H9 (cell line): ENCODE measurements at regions not wholly inside any gene's neighbourhood (a gene's known extent, or its start where the extent isn't known, plus 50 kb on each side); places are given as distances from the start of the nearest gene placed in this dataset.

Experiments used
- DNase-seq: peaks from one replicate; pipeline ENCODE4 v3.0.0-alpha.2; 2017
- H2AFZ ChIP-seq: one replicate; pipeline ENCODE4 v1.6.1; 2013; ENCODE audit warnings: mild to moderate bottlenecking, low read length, control low read depth, moderate library complexity
- H2AK5ac ChIP-seq: 2 replicates; pipeline ENCODE4 v1.6.1; 2013; ENCODE audit warnings: low read length, control low read depth, mixed read lengths; ENCODE audit not compliant: insufficient read length
- H2BK120ac ChIP-seq: one replicate; pipeline ENCODE4 v1.6.1; 2013; ENCODE audit warnings: low read depth, mild to moderate bottlenecking, low read length, control low read depth, inconsistent platforms; ENCODE audit not compliant: poor library complexity, severe bottlenecking
- H2BK12ac ChIP-seq: 2 replicates; pipeline ENCODE4 v1.6.1; 2013; ENCODE audit warnings: low read length, control low read depth, mixed read lengths, low read depth; ENCODE audit not compliant: insufficient read length
- H2BK15ac ChIP-seq: 2 replicates; pipeline ENCODE4 v1.6.1; 2013; ENCODE audit warnings: low read depth, low read length, control low read depth
- H2BK20ac ChIP-seq: one replicate; pipeline ENCODE4 v1.6.1; 2013; ENCODE audit warnings: low read depth, mild to moderate bottlenecking, low read length, control low read depth, inconsistent platforms; ENCODE audit not compliant: poor library complexity, severe bottlenecking
- H2BK5ac ChIP-seq: 2 replicates; pipeline ENCODE4 v1.6.1; 2013; ENCODE audit warnings: low read length, control low read depth, mixed read lengths; ENCODE audit not compliant: insufficient read length
- H3K14ac ChIP-seq: 2 replicates; pipeline ENCODE4 v1.6.1; 2013; ENCODE audit warnings: low read length, control low read depth; ENCODE audit not compliant: insufficient read depth
- H3K18ac ChIP-seq: 2 replicates; pipeline ENCODE4 v1.6.1; 2013; ENCODE audit warnings: low read depth, mild to moderate bottlenecking, mixed read lengths, low read length, control low read depth; ENCODE audit not compliant: insufficient read length
- H3K23ac ChIP-seq: 2 replicates; pipeline ENCODE4 v1.6.1; 2013; ENCODE audit warnings: low read length, control low read depth, mixed read lengths, low read depth; ENCODE audit not compliant: insufficient read length
- H3K23me2 ChIP-seq: 2 replicates; pipeline ENCODE4 v1.6.1; 2013; ENCODE audit warnings: low read depth, mild to moderate bottlenecking, mixed read lengths, low read length, control low read depth; ENCODE audit not compliant: insufficient read length, poor library complexity, severe bottlenecking
- H3K27ac ChIP-seq: 2 replicates; pipeline ENCODE4 v1.5.1; 2013; ENCODE audit warnings: low read length, control low read depth, mixed read lengths, low read depth; ENCODE audit not compliant: insufficient read length
- H3K27me3 ChIP-seq: 2 replicates; pipeline ENCODE4 v1.6.1; 2013; ENCODE audit warnings: low read length, control low read depth, inconsistent platforms; ENCODE audit not compliant: insufficient read depth
- H3K4ac ChIP-seq: 2 replicates; pipeline ENCODE4 v1.6.1; 2013; ENCODE audit warnings: low read depth, mild to moderate bottlenecking, control low read depth, inconsistent platforms, low read length, moderate library complexity
- H3K4me1 ChIP-seq: 2 replicates; pipeline ENCODE4 v1.6.1; 2013; ENCODE audit warnings: low read length, control low read depth, inconsistent platforms; ENCODE audit not compliant: insufficient read depth
- H3K4me2 ChIP-seq: 2 replicates; pipeline ENCODE4 v1.6.1; 2013; ENCODE audit warnings: low read length, control low read depth, mixed read lengths; ENCODE audit not compliant: insufficient read length, insufficient read depth
- H3K56ac ChIP-seq: 2 replicates; pipeline ENCODE4 v1.6.1; 2013; ENCODE audit warnings: low read depth, mild to moderate bottlenecking, mixed read lengths, low read length, control low read depth; ENCODE audit not compliant: insufficient read length
- H3K79me1 ChIP-seq: 2 replicates; pipeline ENCODE4 v1.6.1; 2013; ENCODE audit warnings: low read depth, mild to moderate bottlenecking, moderate library complexity, low read length, control low read depth, inconsistent platforms; ENCODE audit not compliant: insufficient read depth, poor library complexity, severe bottlenecking
- H3K79me2 ChIP-seq: 2 replicates; pipeline ENCODE4 v1.6.1; 2013; ENCODE audit warnings: low read length, control low read depth, inconsistent platforms; ENCODE audit not compliant: insufficient read depth
- H3K9ac ChIP-seq: 2 replicates; pipeline ENCODE4 v1.6.1; 2013; ENCODE audit warnings: low read length, control low read depth, mixed read lengths; ENCODE audit not compliant: insufficient read length; ENCODE audit errors: extremely low read depth
- H3K9me3 ChIP-seq: one replicate; pipeline ENCODE4 v1.6.1; 2013; ENCODE audit warnings: low read depth, low read length, inconsistent platforms; ENCODE audit not compliant: control insufficient read depth
- H3T11ph ChIP-seq: one replicate; pipeline ENCODE4 v1.6.1; 2013; ENCODE audit warnings: mild to moderate bottlenecking, low read length, control low read depth, inconsistent platforms
- H4K20me1 ChIP-seq: one replicate; pipeline ENCODE4 v1.6.1; 2013; ENCODE audit not compliant: control insufficient read depth, insufficient read length, insufficient read depth
- H4K5ac ChIP-seq: 2 replicates; pipeline ENCODE4 v1.6.1; 2013; ENCODE audit warnings: low read depth, mild to moderate bottlenecking, mixed read lengths, low read length, control low read depth; ENCODE audit not compliant: insufficient read length
- H4K8ac ChIP-seq: replicated peaks from 2 replicates; pipeline ENCODE4 v1.6.1; 2013; ENCODE audit warnings: low read length, control low read depth, mixed read lengths, low read depth; ENCODE audit not compliant: insufficient read length
- H4K91ac ChIP-seq: 2 replicates; pipeline ENCODE4 v1.6.1; 2013; ENCODE audit warnings: low read depth, mild to moderate bottlenecking, moderate library complexity, mixed read lengths, low read length, control low read depth; ENCODE audit not compliant: insufficient read length
- H3K27ac Mint-ChIP-seq, 3 experiments: 2 replicates in 2 of 3; 3 replicates in 1 of 3; pipeline ENCODE4 v1.8.0; 2020 to 2021; ENCODE audit warnings: mixed read lengths in 3 of 3, mild to moderate bottlenecking in 1 of 3, moderate library complexity in 1 of 3
- H3K27me3 Mint-ChIP-seq: 2 replicates; pipeline ENCODE4 v1.8.0; 2021; ENCODE audit warnings: low read depth, mild to moderate bottlenecking, moderate library complexity, mixed read lengths
- H3K36me3 Mint-ChIP-seq, 3 experiments: 2 replicates in 2 of 3; 3 replicates in 1 of 3; pipeline ENCODE4 v1.8.0; 2020 to 2021; ENCODE audit warnings: low read depth in 3 of 3, mixed read lengths in 3 of 3; ENCODE audit not compliant: insufficient read depth in 1 of 3
- H3K4me1 Mint-ChIP-seq, 2 experiments: 2 replicates each; pipeline ENCODE4 v1.8.0; 2020; ENCODE audit warnings: mixed read lengths in 2 of 2
- H3K4me3 Mint-ChIP-seq, 2 experiments: 2 replicates in 1 of 2; 3 replicates in 1 of 2; pipeline ENCODE4 v1.8.0; 2020 to 2021; ENCODE audit warnings: mild to moderate bottlenecking in 2 of 2, mixed read lengths in 2 of 2, moderate library complexity in 1 of 2
- H3K9me3 Mint-ChIP-seq, 2 experiments: 2 replicates in 1 of 2; 3 replicates in 1 of 2; pipeline ENCODE4 v1.8.0; 2020; ENCODE audit warnings: mild to moderate bottlenecking in 2 of 2, mixed read lengths in 2 of 2, moderate library complexity in 1 of 2
- WGBS: extraction: QIAGEN DNeasy Blood & Tissue Kit; methylation state at CpG from one replicate; pipeline ENCODE4 v1.1.7; 2013; ENCODE audit warnings: missing lambda C conversion rate, low lambda C conversion rate, mixed read lengths; ENCODE audit not compliant: insufficient read length; ENCODE audit errors: extremely low coverage; 5-methylcytosine and 5-hydroxymethylcytosine counted together
- TF ChIP-seq, protein P1 (sequence below): fragments of 200-600 bp; sonication (generic); conservative IDR thresholded peaks from 3 replicates; pipeline ENCODE4 v1.8.0; 2021; ENCODE audit warnings: antibody characterized with exemption, mild to moderate bottlenecking

DNA sequence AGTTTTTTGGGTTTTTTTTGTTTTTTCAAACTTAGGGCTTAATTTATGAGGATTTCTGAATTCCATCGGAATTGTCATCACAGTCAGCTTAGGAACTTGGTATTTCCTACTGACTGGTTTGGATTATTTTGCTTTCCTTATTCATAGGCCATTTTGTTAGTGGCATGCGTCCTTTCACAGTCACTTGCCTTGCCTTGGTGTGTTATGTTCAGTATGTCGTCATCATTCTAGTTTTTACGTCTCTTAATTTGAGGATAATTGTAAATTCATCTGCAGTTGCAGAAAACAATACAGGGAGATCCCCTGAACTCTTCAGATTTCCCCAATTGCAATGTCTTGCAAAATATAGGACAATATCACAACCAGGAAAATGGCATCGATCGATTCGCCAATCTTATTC, 485.3 kb downstream of the CBLN2 start:
- Histone ChIP-seq H3K79me1 (no peaks in the 10 kb centered on the region), H2AK5ac (no peak overlapping the region), H3K27ac (no peak overlapping the region), H3K56ac (no peak overlapping the region), H3K23ac (no peak overlapping the region), H3K4ac (no peak overlapping the region), H3K79me2 (no peaks in the 10 kb centered on the region), H3K4me1 (no peaks in the 10 kb centered on the region), H3K23me2 (no peaks in the 10 kb centered on the region), H2BK15ac (no peak overlapping the region), H3K9me3 (no peaks in the 10 kb centered on the region), H2BK120ac (no peak overlapping the region), H3K27me3 (no peaks in the 10 kb centered on the region), H2AFZ (no peak overlapping the region), H3K18ac (no peak overlapping the region), H3T11ph (no peak overlapping the region), H3K9ac (no peak overlapping the region), H2BK5ac (no peak overlapping the region), H2BK20ac (no peak overlapping the region), H4K91ac (no peak overlapping the region), H4K8ac (no peak overlapping the region), H2BK12ac (no peak overlapping the region), H3K14ac (no peak overlapping the region), H4K5ac (no peak overlapping the region), H4K20me1 (no peaks in the 10 kb centered on the region), H3K4me2 (no peak overlapping the region)
- no peak for DNase-seq
- no peaks in the 10 kb centered on the region for H3K4me1 Mint-ChIP-seq
- TF ChIP-seq, protein P1, sequence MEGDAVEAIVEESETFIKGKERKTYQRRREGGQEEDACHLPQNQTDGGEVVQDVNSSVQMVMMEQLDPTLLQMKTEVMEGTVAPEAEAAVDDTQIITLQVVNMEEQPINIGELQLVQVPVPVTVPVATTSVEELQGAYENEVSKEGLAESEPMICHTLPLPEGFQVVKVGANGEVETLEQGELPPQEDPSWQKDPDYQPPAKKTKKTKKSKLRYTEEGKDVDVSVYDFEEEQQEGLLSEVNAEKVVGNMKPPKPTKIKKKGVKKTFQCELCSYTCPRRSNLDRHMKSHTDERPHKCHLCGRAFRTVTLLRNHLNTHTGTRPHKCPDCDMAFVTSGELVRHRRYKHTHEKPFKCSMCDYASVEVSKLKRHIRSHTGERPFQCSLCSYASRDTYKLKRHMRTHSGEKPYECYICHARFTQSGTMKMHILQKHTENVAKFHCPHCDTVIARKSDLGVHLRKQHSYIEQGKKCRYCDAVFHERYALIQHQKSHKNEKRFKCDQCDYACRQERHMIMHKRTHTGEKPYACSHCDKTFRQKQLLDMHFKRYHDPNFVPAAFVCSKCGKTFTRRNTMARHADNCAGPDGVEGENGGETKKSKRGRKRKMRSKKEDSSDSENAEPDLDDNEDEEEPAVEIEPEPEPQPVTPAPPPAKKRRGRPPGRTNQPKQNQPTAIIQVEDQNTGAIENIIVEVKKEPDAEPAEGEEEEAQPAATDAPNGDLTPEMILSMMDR = no peak
- H3K9me3 Mint-ChIP-seq = no peaks in the 10 kb centered on the region
- no CpG with 5 or more reads among the region's 7 CpGs for WGBS
- no peak overlapping the region for H3K4me3 Mint-ChIP-seq
- no peak overlapping the region for H3K27ac Mint-ChIP-seq
- H3K27me3 Mint-ChIP-seq = no peaks in the 10 kb centered on the region
- no peaks in the 10 kb centered on the region for H3K36me3 Mint-ChIP-seq
